Coronary artery (tissue), 2 donors: ENCODE measurements at regions not wholly inside any gene's neighbourhood (a gene's known extent, or its start where the extent isn't known, plus 50 kb on each side); places are given as distances from the start of the nearest gene placed in this dataset.

Experiments used
- DNase-seq: peaks from one replicate; pipeline ENCODE4 v3.0.0-alpha.2; 2017; ENCODE audit warnings: low spot score
- H3K27ac ChIP-seq, 2 donors: fragments of 200-600 bp; sonication (generic); one replicate each; pipeline ENCODE4 v1.5.1; 2016 to 2019
- H3K4me3 ChIP-seq: fragments of 200-600 bp; sonication (generic); 2 replicates; pipeline ENCODE4 v1.5.1; 2016; ENCODE audit warnings: mild to moderate bottlenecking, moderate library complexity
- CTCF ChIP-seq: fragments of 200-600 bp; sonication (generic); IDR thresholded peaks from one replicate; pipeline ENCODE4 v1.5.1; 2019; ENCODE audit warnings: antibody characterized with exemption

GRCh38 chr15:57820119-57820518 lies 113.6 kb downstream of the POLR2M start:
- H3K4me3 ChIP-seq, result no peak overlapping the region
- TF ChIP-seq CTCF, result no peak

GRCh38 chr15:57821826-57822225 lies 115.3 kb downstream of the POLR2M start:
- TF ChIP-seq CTCF, result no peak
- DNase-seq, result no peak
- H3K27ac ChIP-seq, result no peak overlapping the region
- H3K4me3 ChIP-seq, result no peak overlapping the region

More at GRCh38 chr15:57820119-57820518, 113.6 kb downstream of the POLR2M start:
- no peak for DNase-seq
- no peak overlapping the region for H3K27ac ChIP-seq

- H3K4me3 ChIP-seq, result no peak overlapping the region
- peak overlapping the region; percentile 0 to 49 for H3K27ac ChIP-seq
- no peak for DNase-seq
- TF ChIP-seq CTCF, result no peak
Measured at GRCh38 chr15:57823325-57823882, 116.9 kb downstream of the POLR2M start.

- DNase-seq, result no peak
- peak overlapping the region in 1 of 2 donors; percentile 49 for H3K27ac ChIP-seq
- no peak overlapping the region for H3K4me3 ChIP-seq
- TF ChIP-seq CTCF, result no peak
Measured at GRCh38 chr15:57824186-57824585, 117.7 kb downstream of the POLR2M start.

GRCh38 chr15:57827021-57827420 lies 120.5 kb downstream of the POLR2M start:
- TF ChIP-seq CTCF, result no peak

GRCh38 chr15:57827971-57828370 lies 121.5 kb downstream of the POLR2M start:
- no peak overlapping the region for H3K4me3 ChIP-seq
- TF ChIP-seq CTCF, result no peak
- H3K27ac ChIP-seq, result no peak overlapping the region
- DNase-seq, result no peak

More at GRCh38 chr15:57827021-57827420, 120.5 kb downstream of the POLR2M start:
- no peak overlapping the region for H3K4me3 ChIP-seq
- no peak overlapping the region for H3K27ac ChIP-seq
- DNase-seq, result no peak

GRCh38 chr15:57832183-57832582 lies 125.7 kb downstream of the POLR2M start:
- TF ChIP-seq CTCF, result no peak
- no peak for DNase-seq
- H3K4me3 ChIP-seq, result no peak overlapping the region
- H3K27ac ChIP-seq, result no peak overlapping the region
